DMS153 (cell line): ENCODE measurements at regions not wholly inside any gene's neighbourhood (a gene's known extent, or its start where the extent isn't known, plus 50 kb on each side); places are given as distances from the start of the nearest gene placed in this dataset.

Source experiments
- DNase-seq: peaks from one replicate; lab custom pipeline; 2025; lab: John Stamatoyannopoulos, UW

DNA sequence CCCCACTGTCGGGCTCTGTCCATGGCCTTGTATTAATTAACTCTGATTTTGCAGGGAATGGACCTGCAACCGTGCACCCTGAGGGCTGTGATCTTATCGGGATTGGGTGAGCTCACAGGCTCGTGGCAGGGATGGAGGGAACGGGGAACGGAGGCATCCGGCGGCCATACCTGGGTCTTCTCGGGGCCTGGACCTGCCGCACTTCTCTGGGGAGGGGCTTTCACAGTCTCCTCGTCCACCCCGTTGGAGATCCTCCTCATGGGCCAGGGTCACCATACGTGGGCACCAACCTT is 57.5 kb upstream of the SHH start:
- no peak for DNase-seq

DNA sequence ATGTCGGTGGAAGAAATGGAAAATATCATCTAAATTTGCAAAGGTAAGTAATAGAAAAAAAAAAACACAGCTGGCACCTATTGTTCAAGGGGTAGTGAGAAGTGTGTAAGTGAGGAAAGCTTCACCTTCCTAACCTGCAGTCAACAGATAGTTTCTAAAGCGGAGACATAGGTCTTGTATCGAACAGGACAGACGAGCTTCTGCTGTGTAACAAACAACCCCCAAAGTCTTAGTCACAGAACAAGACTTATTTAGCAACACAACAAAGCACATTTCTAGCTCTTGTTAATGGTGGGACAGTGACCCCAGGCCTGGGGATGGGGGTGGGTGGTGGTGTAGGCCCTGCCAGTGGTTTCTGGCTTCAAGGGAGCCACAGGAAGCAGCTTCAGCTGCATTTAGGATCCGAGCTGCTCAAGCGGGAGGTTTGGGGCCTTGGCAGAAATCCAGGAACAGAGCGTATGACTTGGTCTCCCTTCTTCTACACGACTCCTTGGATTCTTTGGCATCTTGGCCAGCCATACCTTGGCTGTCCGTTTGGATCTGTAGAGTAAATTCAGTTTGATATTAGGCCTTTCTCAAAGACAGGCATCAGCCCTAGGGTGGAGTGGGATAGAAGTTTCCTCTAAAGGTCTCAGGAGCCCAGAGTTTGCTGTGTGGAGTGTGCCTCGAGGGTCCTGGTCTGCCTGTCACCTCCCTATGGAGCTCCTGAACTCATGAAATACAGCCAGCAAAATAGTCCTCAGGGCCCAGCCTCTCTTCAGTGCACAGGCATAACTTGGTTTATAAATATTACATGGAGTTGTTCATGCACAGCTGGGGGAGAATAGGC is 56.9 kb upstream of the SHH start:
- DNase-seq, result no peak

DNA sequence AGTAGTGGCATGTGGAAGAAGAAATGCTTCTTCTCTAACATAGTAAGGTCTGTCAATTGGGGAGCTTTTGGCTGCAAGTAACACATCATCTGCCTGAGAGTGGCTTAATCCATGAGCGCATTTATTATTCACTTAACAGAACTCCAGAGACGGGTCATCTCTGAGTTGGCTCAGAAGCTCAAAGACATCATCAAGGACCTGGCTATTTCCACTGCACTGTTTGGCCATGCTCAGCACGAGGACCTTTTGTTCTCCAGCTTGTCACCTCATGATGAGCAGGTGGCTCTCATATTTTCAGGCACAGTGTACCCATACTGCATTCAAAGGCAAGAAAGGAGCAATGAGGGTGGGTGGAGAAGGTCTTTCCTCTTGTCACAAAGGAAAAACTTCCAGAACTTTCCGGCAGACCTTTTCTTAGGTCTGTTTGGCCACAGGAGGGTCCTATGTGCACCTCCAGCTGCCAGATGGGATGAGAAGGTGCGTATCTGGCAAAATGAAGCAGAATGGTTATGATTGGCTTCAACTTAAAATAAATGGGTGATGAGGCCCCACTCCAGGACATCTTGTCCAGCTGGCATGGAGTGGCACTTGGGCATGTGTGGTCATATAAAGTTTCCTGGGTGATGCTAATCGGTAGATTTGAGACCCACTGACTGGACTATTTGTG is 55.6 kb upstream of the SHH start:
- DNase-seq, result no peak

DNA sequence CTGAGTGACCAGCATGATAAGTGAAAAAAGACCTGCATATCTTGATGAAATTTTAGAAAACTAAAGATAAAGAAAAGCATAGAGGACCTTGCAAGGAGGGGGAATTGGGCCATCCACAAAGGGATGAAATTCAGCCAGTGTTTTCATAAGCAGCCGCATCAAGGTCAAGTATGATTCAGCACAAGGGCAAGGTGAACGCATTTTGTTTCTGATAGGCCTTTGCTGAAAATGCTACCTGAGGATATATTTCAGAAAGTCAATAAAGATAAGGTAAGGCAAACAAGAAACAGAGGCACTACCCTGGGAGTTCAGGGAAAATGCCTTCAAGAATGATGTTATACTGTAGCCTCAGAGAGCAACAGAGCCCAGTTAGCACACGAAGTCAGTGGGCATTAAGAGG is 55.0 kb upstream of the SHH start:
- no peak for DNase-seq

DNA sequence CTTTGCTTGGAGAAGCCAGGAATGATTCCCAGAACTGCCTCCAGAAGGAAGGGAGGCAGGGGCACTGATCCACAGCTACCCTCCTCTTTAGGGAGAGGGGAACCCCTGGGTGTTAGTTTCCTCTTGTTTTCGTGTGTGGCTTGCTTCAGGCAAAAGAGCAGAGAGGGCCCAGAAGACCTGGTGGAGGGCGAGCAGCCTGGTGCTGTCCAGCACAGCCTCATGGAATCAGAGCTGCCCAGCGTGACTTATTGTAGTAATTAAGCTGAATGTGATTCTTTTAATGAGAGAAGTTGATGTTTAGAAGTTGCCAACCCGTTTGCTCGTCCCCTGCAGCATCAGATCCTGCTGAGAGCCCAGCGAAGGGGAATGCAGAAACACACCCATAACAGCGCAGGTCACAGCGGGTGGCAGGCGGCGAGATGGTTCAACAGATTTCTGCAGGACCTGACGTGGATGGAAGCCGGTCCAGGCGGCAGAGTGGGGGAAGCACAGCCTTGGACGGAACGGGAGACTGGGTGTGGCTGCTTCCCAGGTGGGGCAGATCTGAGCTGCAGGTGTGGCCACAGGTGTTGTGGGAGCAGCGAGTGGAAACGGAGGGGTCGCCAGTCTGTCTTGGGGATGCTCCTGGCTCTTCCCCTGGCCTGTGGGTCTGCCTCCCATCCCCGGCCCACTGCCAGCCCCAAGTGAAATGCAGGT is 53.7 kb upstream of the SHH start:
- no peak for DNase-seq

DNA sequence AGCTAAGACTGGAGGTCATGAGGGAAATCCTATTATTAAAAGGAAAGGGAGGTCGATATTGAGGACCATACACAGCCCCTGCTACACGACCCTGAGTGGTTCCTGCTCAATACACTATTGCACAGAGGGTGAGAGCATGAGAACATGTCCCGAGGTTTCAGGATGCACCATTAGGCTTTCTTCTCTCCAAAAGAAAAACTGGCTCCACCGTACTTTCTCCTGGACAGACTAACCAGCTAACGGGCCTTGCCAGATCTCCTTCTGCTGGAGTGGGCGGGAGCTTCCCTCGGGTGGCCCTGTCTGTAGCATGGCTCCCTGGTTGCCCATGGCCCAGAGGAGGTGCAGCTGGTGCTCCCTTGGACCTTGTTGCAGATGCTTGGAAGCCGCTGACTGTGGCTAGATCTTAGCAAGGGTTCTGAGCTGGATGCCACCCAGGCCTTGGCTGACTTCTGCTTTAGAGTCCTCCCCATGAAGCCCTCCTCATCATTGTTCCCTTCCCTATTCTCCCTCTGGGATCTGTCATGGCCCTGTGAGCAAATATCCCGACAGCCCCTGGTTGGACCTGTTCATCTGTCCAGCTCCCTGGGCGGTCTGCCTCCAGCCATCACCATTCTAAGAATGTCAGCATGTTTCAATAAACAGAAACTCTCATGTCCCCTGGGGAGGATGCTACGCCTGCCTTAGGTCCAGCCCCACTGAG is 52.9 kb upstream of the SHH start:
- DNase-seq, result no peak

DNA sequence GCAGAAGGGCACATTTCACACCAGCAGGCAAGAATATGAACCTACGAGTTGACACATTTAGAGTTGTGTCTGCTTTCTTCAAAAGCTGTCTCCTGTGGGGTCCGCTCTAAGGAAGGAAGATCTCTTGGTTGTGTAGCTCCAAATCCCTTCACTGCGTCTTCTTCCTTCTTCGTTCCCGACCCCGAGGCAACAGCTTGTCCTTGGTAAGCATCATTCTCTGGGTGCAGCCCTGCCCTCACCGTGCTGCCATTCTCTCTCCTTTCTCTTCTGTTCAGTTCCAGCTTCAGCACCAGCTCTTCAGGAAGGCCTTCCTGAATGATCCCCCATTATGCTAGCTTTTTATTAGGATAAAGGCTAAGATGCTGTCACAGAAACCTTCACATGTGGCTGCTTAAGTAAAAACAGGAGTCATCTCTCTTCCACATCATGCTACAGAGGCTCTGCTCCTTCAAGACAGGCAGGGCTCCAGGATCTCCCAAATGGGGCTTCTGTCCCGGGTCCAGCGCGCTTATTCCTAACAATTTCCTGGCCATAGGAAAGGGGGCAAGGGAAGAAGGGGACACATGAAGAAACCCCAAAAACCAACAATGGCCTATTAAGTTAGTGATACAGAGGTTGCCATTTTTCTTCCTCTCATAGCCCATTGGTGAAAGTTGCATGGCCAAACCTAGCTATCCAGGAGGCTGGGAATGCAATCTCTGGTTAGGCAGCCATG is 52.2 kb upstream of the SHH start:
- DNase-seq, result no peak

DNA sequence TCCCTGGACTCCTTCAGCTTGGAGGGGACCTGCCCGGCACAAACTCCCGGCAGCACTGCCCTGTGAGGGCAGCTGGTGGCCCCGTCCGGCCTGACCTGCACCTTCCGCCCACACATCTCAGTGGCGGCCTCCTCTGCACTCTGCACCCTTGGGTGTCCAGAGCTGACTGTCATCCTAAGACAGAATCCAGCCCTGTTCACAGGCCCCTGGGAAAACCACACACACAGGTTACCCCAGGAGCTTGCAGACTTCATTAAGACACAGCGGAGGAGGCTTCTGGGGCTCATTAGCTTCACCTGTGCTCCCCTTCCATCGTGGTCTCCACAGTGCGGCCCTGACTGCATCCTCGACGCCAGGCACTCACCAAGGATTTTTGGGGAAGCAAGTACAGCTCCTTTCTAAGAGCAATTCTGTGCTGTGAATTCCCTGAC is 51.5 kb upstream of the SHH start:
- DNase-seq, result no peak

DNA sequence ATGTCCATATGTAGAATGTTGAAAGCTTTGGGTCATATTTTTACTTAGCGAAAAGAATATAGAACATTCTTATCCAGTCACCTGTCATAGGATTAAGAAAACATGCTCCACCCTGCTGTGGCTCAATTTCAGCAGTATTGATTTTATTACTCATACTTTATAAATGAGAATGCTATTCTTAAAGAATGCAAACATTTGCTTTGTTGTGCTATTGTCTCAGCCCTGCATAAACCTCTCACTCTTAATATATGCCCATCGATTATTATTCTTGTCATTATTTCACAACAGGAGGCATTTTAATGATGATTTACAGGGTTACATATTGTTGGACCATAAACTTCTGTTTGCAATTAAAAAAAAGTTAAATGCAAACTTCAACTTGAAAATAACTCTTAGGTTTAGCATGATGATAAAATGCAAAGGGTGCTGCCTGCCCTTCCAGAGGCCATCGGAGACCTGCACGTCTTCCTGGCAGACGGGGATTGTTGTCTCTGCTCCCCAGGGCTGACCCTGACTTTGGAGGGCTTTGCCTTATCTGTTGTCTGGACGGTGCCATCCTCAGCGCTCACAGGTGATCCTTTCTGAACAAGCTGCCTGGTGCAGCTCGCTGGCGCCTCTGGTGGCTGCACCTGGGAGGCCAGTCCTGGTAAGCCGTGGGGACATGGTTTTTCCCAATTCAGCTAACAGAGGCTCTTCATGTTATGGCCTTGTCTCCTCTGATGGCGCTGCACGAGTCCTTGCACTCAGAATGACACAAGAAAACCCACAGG is 50.0 kb upstream of the SHH start:
- no peak for DNase-seq
